GM23248 (cell line): ENCODE measurements at regions not wholly inside any gene's neighbourhood (a gene's known extent, or its start where the extent isn't known, plus 50 kb on each side); places are given as distances from the start of the nearest gene placed in this dataset.

Experiments
- EZH2 ChIP-seq: fragments of 200-600 bp; sonication (generic); IDR thresholded peaks from 2 replicates; pipeline ENCODE4 v1.6.1; 2018; ENCODE audit warnings: antibody characterized with exemption, mild to moderate bottlenecking; ENCODE audit not compliant: insufficient read depth, poor library complexity, severe bottlenecking
- EZH2phosphoT487 ChIP-seq: fragments of 200-600 bp; sonication (generic); IDR thresholded peaks from 2 replicates; pipeline ENCODE4 v1.6.1; 2018; ENCODE audit warnings: antibody characterized with exemption, moderate library complexity, mild to moderate bottlenecking, low read depth; ENCODE audit not compliant: insufficient read depth

DNA sequence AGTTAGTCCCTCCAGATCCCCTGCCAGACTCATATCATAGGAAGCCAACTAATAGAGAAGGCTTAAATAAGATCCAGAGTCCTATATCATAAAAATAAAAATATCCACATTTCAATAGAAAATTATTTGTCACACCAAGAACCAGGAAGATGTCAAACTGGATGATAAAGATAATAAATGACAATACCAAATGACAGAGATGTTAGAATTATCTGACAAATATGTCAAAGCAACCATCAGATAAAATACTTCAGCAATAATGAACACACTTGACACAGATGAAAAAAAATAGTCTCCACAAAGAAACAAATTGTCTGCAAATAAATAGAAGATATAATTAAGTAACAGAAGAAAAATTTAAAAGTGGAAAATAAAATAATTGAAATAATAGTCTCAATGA is 300.7 kb upstream of the FTMT start:
- TF ChIP-seq EZH2 (no peak), EZH2phosphoT487 (no peak)
